Common myeloid progenitor, CD34-positive (primary cell): ENCODE measurements at regions not wholly inside any gene's neighbourhood (a gene's known extent, or its start where the extent isn't known, plus 50 kb on each side); places are given as distances from the start of the nearest gene placed in this dataset.
"Not testable (repeated sequence)": the region's sequence is repeated elsewhere in the genome, so short reads cannot be mapped to it uniquely, and the experiment has no call there.

Source experiments
- CTCF ChIA-PET: fragments of 350-600 bp; sonication (Branson Sonifier 250); formaldehyde crosslinking; loops from one replicate; lab custom pipeline; 2021; ENCODE audit warnings: antibody characterized with exemption; lab: Charles Lee
- POLR2A ChIA-PET: fragments of 350-600 bp; sonication (Branson Sonifier 250); formaldehyde crosslinking; loops from one replicate; lab custom pipeline; 2021; ENCODE audit warnings: antibody characterized with exemption; lab: Charles Lee
- DNase-seq, 3 donors: peaks; one replicate each; pipeline versions ENCODE4 v3.0.0 to v3.0.0-alpha.2; 2013
- H3K27ac ChIP-seq, 2 experiments: 1 replicate in 1 of 2; 2 replicates in 1 of 2; pipeline ENCODE4 v1.7.0; 2013; ENCODE audit warnings: inconsistent platforms in 2 of 2, low read length in 2 of 2, mild to moderate bottlenecking in 2 of 2, low read depth in 1 of 2, moderate library complexity in 1 of 2; ENCODE audit not compliant: severe bottlenecking in 2 of 2, insufficient read depth in 1 of 2, poor library complexity in 1 of 2
- H3K27me3 ChIP-seq, 5 experiments: replicated peaks in 2 of 5; 1 replicate in 3 of 5; 2 replicates in 2 of 5; pipeline versions ENCODE4 v1.6.1 to v1.7.0; 2013; ENCODE audit warnings: low read length in 4 of 5, mild to moderate bottlenecking in 2 of 5, moderate library complexity in 2 of 5, inconsistent platforms in 1 of 5; ENCODE audit not compliant: insufficient read depth in 5 of 5, control insufficient read depth in 4 of 5
- H3K36me3 ChIP-seq, 4 experiments: 1 replicate in 2 of 4; 2 replicates in 2 of 4; pipeline versions ENCODE4 v1.6.1 to v1.7.0; 2013; ENCODE audit warnings: low read length in 3 of 4, control low read depth in 1 of 4, mild to moderate bottlenecking in 1 of 4; ENCODE audit not compliant: control insufficient read depth in 4 of 4, insufficient read depth in 4 of 4
- H3K4me1 ChIP-seq, 4 experiments: 1 replicate in 3 of 4; 2 replicates in 1 of 4; pipeline versions ENCODE4 v1.6.1 to v1.7.1; 2013; ENCODE audit warnings: low read length in 3 of 4, mild to moderate bottlenecking in 3 of 4, control low read depth in 1 of 4, inconsistent platforms in 1 of 4, moderate library complexity in 1 of 4; ENCODE audit not compliant: control insufficient read depth in 4 of 4, insufficient read depth in 4 of 4; ENCODE audit errors: control extremely low read depth in 1 of 4
- H3K4me3 ChIP-seq, 7 experiments: 1 replicate in 4 of 7; 2 replicates in 3 of 7; pipeline versions ENCODE4 v1.5.1 to v1.7.0; 2013; ENCODE audit warnings: mild to moderate bottlenecking in 7 of 7, low read length in 6 of 7, moderate library complexity in 6 of 7, inconsistent platforms in 2 of 7, low read depth in 2 of 7, control low read depth in 1 of 7; ENCODE audit not compliant: insufficient read depth in 4 of 7, control insufficient read depth in 1 of 7; ENCODE audit errors: extremely low read depth in 1 of 7
- H3K9me3 ChIP-seq, 5 experiments: 1 replicate in 4 of 5; 2 replicates in 1 of 5; pipeline versions ENCODE4 v1.6.1 to v1.7.1; 2013; ENCODE audit warnings: low read length in 4 of 5, mild to moderate bottlenecking in 2 of 5, inconsistent platforms in 1 of 5, low read depth in 1 of 5, moderate library complexity in 1 of 5; ENCODE audit not compliant: control insufficient read depth in 4 of 5, insufficient read depth in 2 of 5; ENCODE audit errors: control extremely low read depth in 1 of 5
- WGBS: methylation state at CpG from one replicate; pipeline ENCODE4 v1.1.5; 2013; ENCODE audit not compliant: insufficient coverage; 5-methylcytosine and 5-hydroxymethylcytosine counted together

DNA sequence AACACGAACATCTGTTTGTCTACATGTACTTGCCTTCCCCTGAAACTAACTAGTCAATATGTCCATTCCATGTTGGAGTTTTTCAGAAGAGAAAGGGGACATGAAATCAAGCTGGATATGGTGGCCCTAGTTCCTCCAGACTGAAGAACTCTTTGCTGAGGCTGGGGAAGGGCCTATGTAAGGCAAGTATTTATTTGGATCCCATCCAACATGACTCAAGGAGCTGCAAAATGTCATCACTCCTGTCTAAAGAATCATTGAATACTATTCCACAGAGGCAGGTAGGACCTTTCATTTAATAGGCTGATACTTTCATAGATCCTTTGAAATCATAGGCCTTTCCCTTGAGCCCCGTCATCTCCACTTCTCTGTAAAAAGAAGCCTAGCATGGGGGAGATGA is 91.5 kb downstream of the NBPF8 start:
- H3K4me3 ChIP-seq, DNase-seq, CTCF ChIA-PET, H3K27me3 ChIP-seq, H3K4me1 ChIP-seq, H3K36me3 ChIP-seq, H3K9me3 ChIP-seq, H3K27ac ChIP-seq, POLR2A ChIA-PET: not testable (repeated sequence)
- WGBS = no CpG with 5 or more reads among the region's 2 CpGs

DNA sequence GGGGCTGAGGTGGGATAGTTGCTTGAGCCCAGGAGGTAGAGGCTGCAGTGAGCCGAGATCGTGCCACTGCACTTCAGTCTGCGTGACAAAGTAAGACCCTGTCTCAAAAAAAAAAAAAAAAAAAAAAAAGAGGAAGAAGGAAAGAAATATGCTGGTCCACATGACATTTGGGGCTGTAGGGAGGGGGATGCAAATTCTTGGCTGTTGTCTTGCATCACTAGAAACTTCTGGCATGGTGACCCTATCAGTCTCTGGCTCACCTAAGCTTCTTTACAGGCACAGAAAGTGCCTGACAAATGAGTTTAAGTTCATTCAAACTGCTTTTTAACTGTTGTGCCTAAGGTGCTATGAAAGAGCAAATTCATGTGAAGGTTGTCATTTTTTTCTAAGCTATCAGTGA is 93.5 kb downstream of the NBPF8 start:
- DNase-seq, H3K9me3 ChIP-seq, H3K4me3 ChIP-seq, H3K27ac ChIP-seq, CTCF ChIA-PET, H3K27me3 ChIP-seq, H3K4me1 ChIP-seq, POLR2A ChIA-PET: not testable (repeated sequence)
- WGBS = no CpG with 5 or more reads among the region's 3 CpGs
- H3K36me3 ChIP-seq = peaks cover 0 to 11% (median 0%) of the 10 kb centered on the region in 4 experiments

GRCh38 chr1:120509258-120509657 is 94.4 kb downstream of the NBPF8 start:
- H3K36me3 ChIP-seq = peaks cover 0 to 11% (median 0%) of the 10 kb centered on the region in 4 experiments
- WGBS = no CpG with 5 or more reads among the region's 5 CpGs
- POLR2A ChIA-PET, H3K9me3 ChIP-seq, H3K27ac ChIP-seq, CTCF ChIA-PET, H3K27me3 ChIP-seq, H3K4me1 ChIP-seq, H3K4me3 ChIP-seq: not testable (repeated sequence)
- peak; percentile 1 to 33 (median 31) for DNase-seq

DNA sequence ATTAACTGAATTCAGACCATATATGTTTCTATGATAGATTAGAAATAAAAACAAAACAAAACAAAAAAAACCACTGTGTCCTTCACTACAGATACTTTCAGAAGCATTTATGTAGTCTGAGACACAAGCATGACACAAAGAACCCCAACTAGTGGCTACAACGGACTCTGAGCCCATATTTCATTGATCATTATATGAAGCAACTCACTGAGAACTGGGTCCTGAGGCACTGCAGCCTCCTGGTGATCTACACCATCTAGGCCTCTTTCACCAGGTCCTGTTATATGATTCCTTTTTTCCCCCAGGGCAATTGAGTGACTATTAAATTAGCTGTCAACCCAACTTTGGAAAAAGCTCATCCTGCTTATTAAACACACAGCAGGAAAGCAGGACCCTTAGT is 98.3 kb downstream of the NBPF8 start:
- H3K4me3 ChIP-seq, H3K27ac ChIP-seq, H3K4me1 ChIP-seq, DNase-seq, CTCF ChIA-PET, H3K27me3 ChIP-seq, H3K9me3 ChIP-seq, POLR2A ChIA-PET: not testable (repeated sequence)
- H3K36me3 ChIP-seq = peaks cover 0 to 11% (median 0%) of the 10 kb centered on the region in 4 experiments
- WGBS = no CpG with 5 or more reads among the region's 1 CpG

- H3K4me3 ChIP-seq, H3K27ac ChIP-seq, POLR2A ChIA-PET, H3K9me3 ChIP-seq, CTCF ChIA-PET, H3K4me1 ChIP-seq, H3K27me3 ChIP-seq, DNase-seq: not testable (repeated sequence)
- peaks cover 0 to 11% (median 0%) of the 10 kb centered on the region in 4 experiments for H3K36me3 ChIP-seq
- no CpG with 5 or more reads among the region's 4 CpGs for WGBS
These were observed 98.7 kb downstream of the NBPF8 start for GRCh38 chr1:120513531-120513930.

DNA sequence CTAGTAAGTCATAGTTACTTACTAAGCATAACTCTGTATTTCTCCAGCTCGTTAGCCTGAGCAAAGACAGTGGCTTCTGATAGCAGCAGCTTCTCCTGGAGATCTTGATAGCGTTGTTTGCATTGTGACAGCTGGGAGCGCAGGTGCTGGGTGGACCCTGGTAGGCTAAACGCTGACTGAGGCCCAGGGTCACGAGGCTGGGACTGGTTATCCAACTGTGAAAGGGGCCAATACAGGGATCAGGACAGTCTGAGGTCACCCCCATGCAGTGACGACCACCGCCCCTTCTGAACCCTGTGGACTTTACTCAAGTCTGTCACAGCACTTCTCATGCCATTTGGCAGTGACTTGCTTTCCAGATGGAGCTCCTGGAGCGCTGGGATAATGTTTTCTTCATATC is 104.4 kb downstream of the NBPF8 start:
- H3K36me3 ChIP-seq, DNase-seq, H3K27me3 ChIP-seq, POLR2A ChIA-PET, H3K9me3 ChIP-seq, CTCF ChIA-PET, H3K4me3 ChIP-seq, H3K4me1 ChIP-seq, H3K27ac ChIP-seq: not testable (repeated sequence)
- no CpG with 5 or more reads among the region's 8 CpGs for WGBS

DNA sequence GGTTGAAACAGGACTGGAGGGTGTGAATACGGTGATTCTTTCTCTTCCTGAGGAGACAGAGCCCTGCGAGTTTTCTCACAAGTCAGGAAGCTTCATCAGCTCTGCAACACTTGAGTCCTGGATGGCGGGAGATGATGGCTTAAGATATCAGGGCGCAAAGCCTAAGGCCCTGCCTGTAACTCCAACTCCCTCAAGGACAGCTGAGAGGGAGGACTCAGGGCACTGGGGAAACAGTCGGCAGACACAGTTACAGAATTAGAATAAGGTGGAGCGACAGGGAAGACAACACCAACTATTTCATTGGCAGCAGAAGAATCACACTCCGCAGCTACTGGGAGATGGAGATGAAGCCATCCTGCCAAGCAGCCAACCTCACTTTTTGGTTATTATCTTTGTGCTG is 109.6 kb downstream of the NBPF8 start:
- H3K4me1 ChIP-seq, H3K27me3 ChIP-seq, POLR2A ChIA-PET, H3K36me3 ChIP-seq, H3K9me3 ChIP-seq, H3K4me3 ChIP-seq, DNase-seq, CTCF ChIA-PET, H3K27ac ChIP-seq: not testable (repeated sequence)
- no CpG with 5 or more reads among the region's 7 CpGs for WGBS
